ENCODE measurements at regions not wholly inside any gene's neighbourhood (a gene's known extent, or its start where the extent isn't known, plus 50 kb on each side); places are given as distances from the start of the nearest gene placed in this dataset.
"Not testable (repeated sequence)": the region's sequence is repeated elsewhere in the genome, so short reads cannot be mapped to it uniquely, and the experiment has no call there.

DNA sequence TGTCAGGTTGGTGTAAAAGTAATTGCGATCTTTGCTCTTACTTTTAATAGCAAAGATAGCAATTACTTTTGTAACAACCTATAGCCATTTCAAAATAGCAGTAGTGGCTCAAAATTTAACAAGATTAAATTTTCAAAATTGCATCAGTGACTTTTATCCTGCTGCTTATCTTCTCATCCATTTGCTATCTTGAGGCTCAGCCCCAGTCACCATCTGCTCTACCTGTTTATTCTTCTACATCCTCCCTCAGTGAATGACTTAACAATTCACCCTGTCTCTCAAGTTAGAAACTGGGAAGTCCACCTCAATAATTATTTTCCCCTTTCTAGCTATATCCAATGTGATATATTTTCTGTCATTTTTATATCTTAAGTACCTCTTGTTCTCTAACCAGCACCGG is 148.6 kb upstream of the ZNF804A start:
- no peak overlapping the region for H3K4me3 ChIP-seq (replicated peaks in 1 of 3)
- H3K9me3 ChIP-seq = no peaks in the 10 kb centered on the region
- DNase-seq = no peak
- TF ChIP-seq, protein P1, sequence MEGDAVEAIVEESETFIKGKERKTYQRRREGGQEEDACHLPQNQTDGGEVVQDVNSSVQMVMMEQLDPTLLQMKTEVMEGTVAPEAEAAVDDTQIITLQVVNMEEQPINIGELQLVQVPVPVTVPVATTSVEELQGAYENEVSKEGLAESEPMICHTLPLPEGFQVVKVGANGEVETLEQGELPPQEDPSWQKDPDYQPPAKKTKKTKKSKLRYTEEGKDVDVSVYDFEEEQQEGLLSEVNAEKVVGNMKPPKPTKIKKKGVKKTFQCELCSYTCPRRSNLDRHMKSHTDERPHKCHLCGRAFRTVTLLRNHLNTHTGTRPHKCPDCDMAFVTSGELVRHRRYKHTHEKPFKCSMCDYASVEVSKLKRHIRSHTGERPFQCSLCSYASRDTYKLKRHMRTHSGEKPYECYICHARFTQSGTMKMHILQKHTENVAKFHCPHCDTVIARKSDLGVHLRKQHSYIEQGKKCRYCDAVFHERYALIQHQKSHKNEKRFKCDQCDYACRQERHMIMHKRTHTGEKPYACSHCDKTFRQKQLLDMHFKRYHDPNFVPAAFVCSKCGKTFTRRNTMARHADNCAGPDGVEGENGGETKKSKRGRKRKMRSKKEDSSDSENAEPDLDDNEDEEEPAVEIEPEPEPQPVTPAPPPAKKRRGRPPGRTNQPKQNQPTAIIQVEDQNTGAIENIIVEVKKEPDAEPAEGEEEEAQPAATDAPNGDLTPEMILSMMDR (IDR thresholded peaks at IDR 0.05) = no peak
- TF ChIP-seq POLR2A (IDR thresholded peaks at IDR 0.05) = no peak
- no peak overlapping the region for H3K27ac ChIP-seq
- 87 to 97% methylated on average over 2 of the region's 2 CpGs for WGBS, 2 donors
- H3K27me3 ChIP-seq = no peaks in the 10 kb centered on the region
- intact Hi-C loops (cut with DNase I) = no loop called here
- no peaks in the 10 kb centered on the region for H3K4me1 ChIP-seq
- no peaks in the 10 kb centered on the region for H3K36me3 ChIP-seq

DNA sequence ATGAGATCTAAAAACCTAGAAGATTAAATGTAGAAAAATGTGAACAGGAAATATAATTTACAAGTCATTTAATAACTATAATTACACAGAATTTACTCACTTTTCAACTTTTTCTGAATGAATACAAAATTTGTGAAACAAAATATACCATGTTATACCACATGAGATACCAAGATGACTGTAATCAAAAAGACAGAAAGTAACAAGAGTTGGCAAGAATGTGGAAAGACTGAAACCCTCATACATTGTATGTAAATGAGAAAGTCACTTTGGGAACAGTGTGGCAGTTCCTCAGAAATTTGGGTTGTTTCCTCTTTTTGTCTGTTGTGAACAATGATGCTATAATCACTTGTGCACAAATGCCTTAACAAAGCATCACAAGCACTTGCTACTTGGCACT is 145.4 kb upstream of the ZNF804A start:
- intact Hi-C loops (cut with DNase I) = no loop called here
- Histone ChIP-seq H3K36me3 (no peaks in the 10 kb centered on the region), H3K9me3 (no peaks in the 10 kb centered on the region), H3K4me1 (no peaks in the 10 kb centered on the region), H3K27ac (no peak overlapping the region), H3K27me3 (no peaks in the 10 kb centered on the region), H3K4me3 (replicated peaks in 1 of 3) (no peak overlapping the region)
- no peak for TF ChIP-seq POLR2A (IDR thresholded peaks at IDR 0.05)
- TF ChIP-seq, protein P1 (IDR thresholded peaks at IDR 0.05) = no peak
- DNase-seq = no peak

DNA sequence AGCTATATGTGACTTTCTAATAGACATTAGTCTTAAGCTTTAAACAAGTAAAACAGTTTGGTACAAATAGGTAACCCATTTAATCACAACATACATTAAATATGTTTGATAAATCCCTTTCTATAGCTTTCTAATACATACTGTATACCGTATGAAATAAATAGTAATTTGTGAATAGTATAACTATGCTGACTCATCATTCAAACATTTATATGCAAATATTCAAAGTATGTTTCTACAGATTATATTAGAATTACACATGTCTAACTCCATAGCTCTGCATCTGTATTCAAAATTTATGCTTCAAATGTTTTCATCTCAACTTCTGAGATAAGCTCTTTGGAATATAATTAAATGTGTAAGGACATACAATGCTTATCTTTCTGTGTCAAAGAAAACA is 142.7 kb upstream of the ZNF804A start:
- WGBS, 2 donors = 87 to 91% methylated on average over 1 of the region's 1 CpG
- Histone ChIP-seq H3K4me1 (no peaks in the 10 kb centered on the region), H3K27me3 (no peaks in the 10 kb centered on the region), H3K27ac (no peak overlapping the region), H3K4me3 (replicated peaks in 1 of 3) (no peak overlapping the region), H3K36me3 (no peaks in the 10 kb centered on the region), H3K9me3 (no peaks in the 10 kb centered on the region)
- TF ChIP-seq, protein P1 (IDR thresholded peaks at IDR 0.05) = no peak
- no peak for TF ChIP-seq POLR2A (IDR thresholded peaks at IDR 0.05)
- DNase-seq = no peak
- intact Hi-C loops (cut with DNase I) = no loop called here

DNA sequence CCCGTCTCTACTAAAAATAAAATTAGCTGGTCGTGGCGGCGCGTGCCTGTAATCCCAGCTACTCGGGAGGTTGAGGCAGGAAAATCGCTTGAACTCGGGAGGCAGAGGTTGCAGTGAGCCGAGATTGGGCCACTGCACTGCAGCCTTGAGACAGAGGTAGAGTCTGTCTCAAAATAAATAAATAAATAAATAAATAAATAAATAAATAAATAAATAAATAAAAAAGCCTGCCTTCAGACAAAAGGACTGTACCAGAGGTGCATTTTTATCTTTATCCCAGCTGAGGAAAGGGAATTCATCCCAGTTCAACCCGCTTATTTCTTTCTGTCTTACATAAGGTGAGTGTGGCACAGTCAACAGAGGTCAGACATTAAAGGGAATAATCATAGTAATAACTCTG is 141.6 kb upstream of the ZNF804A start:
- H3K4me3 ChIP-seq (replicated peaks in 1 of 3); DNase-seq; H3K27ac ChIP-seq; H3K4me1 ChIP-seq; H3K27me3 ChIP-seq; intact Hi-C loops (cut with DNase I); H3K9me3 ChIP-seq; H3K36me3 ChIP-seq: not testable (repeated sequence)
- WGBS, 2 donors = 94 to 97% methylated on average over 10 of the region's 10 CpGs

DNA sequence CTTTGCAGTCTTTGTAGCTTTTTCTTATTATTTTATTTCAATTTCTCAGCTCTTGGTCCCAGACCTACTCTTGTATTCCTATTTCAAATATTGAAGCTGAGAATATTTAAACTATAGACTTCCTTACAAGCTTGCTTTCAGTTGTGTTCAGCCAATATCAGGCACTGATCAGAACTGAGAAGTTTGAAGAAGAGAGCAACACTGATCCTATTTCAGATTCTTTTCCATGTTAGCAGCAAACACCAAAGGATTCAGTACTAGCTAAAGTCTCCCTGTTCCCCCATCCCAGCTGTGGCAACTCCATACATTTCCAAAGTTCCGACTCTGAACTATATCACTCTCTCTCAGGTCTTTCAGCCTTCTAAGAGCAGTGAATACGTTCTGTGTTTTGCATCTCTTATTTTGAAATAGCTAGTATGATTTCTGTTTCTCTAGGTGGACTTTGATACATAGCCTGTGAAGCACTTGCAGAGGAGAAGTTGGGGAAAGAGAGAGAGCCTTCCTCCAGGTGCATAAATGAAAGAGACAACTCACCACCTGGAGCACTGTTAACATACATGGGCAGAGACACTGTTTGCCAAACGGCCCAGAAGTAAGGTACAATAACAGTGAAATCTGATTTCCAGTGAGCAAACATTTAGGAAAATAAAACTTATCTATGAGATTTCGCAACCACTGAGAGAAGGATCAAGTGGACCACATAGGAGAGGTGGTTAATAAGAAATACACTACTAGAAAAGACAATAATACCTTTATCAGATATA is 135.0 kb upstream of the ZNF804A start:
- Histone ChIP-seq H3K9me3 (no peaks in the 10 kb centered on the region), H3K4me1 (no peaks in the 10 kb centered on the region), H3K36me3 (no peaks in the 10 kb centered on the region), H3K4me3 (replicated peaks in 1 of 3) (no peak overlapping the region), H3K27me3 (no peaks in the 10 kb centered on the region), H3K27ac (no peak overlapping the region)
- no peak for DNase-seq
- intact Hi-C loops (cut with DNase I) = no loop called here
- WGBS, 2 donors = 66 to 76% methylated on average over 4 of the region's 4 CpGs
- TF ChIP-seq POLR2A (IDR thresholded peaks at IDR 0.05) = no peak
- TF ChIP-seq, protein P1 (IDR thresholded peaks at IDR 0.05) = no peak

Measured in thyroid gland (tissue), 4 donors.